GM20431 (cell line): ENCODE measurements at regions not wholly inside any gene's neighbourhood (a gene's known extent, or its start where the extent isn't known, plus 50 kb on each side); places are given as distances from the start of the nearest gene placed in this dataset.
"Not testable (repeated sequence)": the region's sequence is repeated elsewhere in the genome, so short reads cannot be mapped to it uniquely, and the experiment has no call there.

Experiments
- in situ Hi-C: fragments of 300-500 bp; cut with MseI, MboI; formaldehyde crosslinking; loops from one replicate; pipeline ENCODE4 v1.15.0; 2020; ENCODE audit warnings: low sequenced_read_pairs; ENCODE audit not compliant: unreplicated experiment

DNA sequence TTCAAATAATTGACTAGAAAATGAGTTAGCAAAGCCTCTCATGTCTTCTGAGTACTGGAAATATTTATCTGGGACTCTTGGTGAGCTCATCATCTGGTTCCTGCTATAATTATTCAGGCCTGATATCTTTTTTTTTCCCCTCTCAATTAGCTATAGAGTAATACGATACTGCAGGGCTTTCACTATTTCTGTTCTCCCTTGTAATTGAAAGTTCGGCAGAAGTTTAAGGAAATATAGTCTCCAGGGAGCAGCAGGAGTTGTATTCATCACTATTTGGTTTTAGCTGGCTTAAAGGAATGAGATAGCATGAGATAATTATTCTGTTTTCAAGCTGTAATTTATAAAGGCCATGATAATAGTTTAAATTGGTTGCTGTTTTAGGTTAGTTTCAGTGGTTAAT is 378.6 kb upstream of the EPHA5 start:
- in situ Hi-C loops, result no loop called here

DNA sequence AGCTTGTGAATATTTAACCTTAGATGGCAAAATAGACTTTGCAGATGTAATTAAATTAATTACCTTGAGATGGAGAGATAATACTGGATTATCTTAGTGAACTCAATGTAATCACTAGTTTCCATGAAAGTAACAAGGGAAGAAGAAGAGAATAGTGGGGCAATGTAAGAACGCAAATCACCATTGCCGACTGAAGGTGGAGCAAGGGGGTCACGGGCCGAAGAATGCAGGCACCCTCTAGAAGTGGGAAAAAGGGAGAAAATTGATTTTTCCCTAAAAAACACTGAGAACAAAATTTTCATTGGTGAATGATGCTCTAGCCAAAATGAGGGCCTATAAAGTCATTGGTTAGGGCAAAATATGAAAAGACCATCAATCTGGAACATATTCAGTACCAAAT is 375.6 kb upstream of the EPHA5 start:
- in situ Hi-C loops, result no loop called here

DNA sequence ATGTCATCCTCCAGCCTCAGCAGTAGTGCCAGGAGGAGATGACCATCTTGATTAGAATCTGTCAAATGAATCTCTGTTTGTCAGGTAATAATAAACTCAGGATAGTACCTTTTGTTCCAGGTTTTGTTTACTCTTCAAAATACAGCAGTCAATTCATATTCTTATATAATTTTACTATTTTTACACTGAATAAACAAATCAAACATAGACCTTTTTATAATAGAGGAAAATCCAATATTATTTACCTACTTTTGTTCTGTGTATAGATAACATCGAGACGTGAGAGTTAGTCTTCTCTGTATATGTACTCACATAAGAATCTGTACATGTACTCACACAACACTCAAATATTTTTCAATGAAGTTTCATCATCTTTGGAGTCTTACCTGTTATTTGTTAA is 365.4 kb upstream of the EPHA5 start:
- in situ Hi-C loops, result no loop called here

DNA sequence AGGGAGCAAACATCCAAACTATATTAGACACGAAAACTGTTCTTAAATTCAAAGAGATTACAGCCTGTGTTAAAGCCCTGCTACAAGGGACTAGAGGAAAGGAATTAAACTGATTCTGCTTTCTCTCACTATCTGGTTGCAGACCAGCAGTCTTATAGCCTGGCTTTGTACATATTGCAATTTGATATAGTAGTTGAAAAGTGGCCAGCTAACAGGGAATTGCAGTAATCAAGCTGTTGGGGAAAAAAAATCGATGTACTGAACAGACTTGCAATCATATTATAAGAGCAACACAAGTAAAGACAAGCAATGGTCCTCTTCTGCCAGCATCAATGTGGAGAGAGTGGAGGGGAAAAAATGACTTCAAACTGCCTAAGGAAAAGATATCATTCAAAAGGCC is 364.4 kb upstream of the EPHA5 start:
- in situ Hi-C loops, result no loop called here

DNA sequence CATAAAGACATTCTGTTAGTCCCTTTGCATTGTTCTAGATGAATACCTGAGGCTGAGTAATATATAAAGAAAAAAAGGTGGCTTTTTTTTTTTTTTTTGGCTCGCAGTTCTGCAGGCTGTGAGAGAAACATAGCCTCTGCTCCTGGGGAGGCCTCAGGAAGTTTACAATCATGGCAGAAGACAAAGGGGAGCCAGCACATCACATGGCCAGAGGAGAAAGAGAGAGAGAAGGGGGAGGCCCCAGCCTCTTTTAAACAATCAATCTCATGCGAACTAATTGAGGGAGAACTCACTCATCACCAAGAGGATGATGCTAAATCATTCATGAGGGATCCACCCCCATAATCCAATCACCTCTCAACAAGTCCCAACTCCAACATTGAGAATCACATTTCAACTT is 364.0 kb upstream of the EPHA5 start:
- in situ Hi-C loops, result no loop called here

DNA sequence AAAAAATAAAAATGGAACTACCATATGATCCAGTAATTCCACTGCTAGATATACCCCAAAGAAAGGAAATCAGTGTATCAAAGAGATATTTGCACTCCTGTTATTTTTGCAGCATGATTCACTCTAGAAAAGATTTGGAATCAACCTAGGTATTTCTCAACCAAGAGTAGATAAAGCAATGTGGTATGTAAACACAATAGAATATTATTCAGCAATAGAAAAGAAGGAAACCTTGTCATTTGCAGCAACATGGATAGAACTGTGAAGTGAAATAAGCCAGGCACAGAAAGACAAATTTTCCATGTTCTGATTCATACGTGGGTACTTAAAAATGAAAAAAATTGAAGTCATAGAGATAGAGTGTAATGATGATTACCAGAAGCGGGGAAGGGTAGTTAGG is 362.3 kb upstream of the EPHA5 start:
- in situ Hi-C loops, result no loop called here

DNA sequence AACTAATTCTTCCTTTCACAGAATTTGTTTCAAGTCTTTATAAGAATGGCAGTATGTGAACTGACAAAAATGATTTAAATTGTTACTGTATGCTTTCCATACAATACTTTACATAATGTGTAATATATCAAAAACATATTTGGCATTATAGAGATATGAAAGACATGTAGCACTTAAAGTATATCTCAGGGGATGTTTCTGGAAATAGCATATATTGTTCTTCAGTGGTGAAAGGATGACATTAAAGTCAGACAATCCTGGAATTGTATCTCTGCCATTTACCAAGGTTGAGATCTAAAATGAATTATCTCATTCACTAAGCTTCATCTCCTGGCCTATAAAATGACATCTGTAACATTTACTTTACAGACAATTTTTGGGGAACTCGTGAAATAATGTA is 358.4 kb upstream of the EPHA5 start:
- in situ Hi-C loops, result no loop called here

DNA sequence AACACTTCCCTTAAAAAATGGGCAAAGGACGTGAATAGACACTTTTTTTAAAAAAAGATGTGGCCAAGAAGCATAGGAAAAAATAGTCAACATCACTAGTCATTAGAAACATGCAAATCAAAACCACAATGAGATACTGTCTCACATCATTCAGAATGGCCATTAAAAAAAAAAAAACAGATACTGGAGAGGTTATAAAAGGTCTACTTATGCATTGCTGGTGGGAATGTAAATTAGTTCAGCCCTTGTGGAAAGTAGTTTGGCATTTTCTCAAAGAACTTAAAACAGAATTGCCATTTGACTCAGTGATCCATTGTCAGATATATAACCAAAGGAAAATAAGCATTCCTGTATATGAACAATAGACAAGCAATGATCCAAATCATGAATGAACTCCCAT is 352.8 kb upstream of the EPHA5 start:
- in situ Hi-C loops, result no loop called here

DNA sequence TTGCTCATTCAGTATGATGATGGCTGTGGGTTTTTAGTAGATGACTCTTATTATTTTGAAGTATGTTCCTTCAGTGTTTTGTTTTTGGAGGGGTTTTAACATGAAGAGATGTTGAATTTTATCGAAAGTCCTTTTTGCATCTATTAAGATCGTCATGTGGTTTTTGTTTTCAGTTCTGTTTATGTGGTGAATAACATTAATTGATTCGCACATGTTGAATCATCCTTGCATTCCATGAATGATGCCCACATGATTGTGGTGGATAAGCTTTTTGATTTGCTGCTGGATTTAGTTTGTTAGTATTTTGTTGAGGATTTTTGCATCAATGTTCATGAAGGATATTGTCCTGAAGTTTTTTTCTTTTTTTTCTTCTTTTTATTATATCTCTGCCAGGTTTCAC is 347.4 kb upstream of the EPHA5 start:
- in situ Hi-C loops, result no loop called here

DNA sequence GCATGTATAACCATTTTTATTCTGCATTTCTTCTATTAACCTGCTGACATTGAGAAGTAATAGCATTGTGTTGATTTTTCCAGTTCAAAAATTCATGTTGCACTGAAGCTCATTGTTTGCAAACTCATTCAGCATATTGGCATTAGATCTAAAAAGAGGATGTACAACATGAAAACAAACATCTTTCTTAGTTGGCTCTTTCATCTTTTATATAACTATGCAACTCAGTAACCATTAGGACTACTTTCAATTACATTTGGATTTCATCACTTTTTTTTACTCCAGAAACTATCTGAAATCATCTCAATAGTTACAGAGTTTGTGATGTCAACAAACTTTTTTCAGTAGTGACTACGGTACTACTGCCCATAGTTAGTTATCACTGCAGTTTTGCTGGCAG is 346.0 kb upstream of the EPHA5 start:
- in situ Hi-C loops, result no loop called here

DNA sequence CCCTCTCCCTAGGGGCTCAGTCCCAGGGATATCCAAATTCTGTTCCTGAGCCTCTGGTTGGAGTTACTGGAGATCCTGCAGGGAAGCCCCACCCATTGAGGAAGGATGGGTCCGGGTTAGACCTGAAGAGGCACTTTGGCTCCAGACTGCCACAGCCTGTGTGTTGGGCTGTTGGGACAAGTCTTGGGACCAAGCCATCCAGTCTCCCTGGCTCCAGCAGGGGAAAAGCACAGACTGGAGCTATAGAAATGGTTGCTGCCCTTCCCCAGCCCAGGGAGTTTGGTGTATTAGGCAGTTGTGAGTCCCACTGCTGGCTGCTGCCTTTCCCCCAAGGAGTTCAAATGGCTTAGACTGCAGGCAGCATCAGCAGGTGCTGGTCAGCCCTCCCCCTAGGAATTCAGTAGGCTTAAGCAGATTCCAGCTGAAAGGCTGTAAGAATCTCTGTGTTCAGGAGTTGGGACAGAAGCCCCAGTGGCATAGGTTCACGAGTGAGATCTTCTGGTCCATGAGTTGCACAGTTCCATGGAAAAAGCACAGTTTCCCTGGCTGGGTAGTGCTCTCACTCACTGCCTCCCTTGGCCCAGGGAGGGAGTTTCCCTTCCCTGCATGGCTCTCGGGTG is 344.0 kb upstream of the EPHA5 start:
- in situ Hi-C loops, result no loop called here

DNA sequence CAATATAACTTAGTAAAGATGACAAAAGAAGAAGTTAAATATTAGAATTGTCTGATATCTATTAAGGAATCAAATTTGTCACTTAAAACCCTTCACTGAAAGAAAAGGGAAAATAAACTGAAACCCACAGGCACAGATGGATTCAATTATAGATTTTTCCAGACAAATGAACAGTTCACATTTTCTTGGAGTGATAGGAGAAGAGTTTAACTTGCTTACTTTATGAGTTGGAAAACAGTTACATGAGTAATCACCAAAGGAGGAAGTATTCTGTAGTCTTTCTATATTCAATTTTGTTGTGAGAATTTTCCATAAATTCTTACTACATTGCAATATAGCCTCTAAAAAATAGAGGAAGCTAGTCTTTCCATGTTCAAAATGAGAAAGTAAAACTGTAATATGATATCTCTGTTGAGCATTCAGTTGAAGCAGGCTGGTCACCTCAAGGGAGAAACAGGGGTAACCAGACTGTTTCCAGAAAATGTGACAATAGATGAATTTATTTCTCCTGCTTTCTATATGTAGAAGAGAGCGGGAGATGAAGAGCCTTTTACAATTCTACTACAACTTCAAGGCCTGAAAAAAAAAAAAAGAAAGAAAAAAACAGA is 330.3 kb upstream of the EPHA5 start:
- in situ Hi-C loops, result no loop called here

DNA sequence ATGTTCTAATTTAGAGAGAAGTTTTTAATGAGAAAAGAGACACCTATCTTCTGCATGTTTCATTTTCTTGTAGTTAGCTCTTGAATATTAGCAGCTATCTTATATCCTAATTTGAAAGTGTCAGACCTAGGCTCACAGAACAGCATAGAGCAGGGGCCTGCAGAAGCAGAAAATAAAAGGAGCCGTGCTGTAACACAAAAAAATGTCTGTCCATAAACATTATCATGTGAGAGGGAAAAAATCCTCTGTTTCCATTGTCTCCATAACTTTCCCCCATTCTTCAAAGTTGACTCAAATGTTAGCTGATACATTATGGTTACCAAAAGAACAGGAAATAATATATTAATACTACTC is 329.2 kb upstream of the EPHA5 start:
- in situ Hi-C loops, result no loop called here

DNA sequence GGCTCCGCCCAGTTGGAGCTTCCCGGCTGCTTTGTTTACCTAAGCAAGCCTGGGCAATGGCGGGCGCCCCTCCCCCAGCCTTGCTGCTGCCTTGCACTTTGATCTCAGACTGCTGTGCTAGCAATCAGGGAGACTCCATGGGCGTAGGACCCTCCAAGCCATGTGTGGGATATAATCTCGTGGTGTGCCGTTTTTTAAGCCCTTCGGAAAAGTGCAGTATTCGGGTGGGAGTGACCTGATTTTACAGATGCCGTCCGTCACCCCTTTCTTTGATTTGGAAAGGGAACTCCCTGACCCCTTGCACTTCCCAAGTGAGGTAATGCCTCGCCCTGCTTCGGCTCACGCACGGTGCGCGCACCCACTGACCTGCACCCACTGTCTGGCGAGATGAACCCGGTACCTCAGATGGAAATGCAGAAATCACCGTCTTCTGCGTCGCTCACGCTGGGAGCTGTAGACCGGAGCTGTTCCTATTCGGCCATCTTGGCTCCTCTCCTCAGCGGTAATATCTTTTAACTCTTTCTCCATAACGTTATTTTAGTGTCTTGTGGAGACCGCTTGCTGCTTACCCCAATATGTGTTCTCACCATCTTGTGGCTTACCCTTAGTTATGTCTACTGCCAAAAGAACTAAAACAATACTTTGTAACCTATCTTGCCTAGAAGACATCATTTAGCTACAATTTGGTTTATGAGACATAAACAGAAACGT is 328.7 kb upstream of the EPHA5 start:
- in situ Hi-C loops, result not testable (repeated sequence)

DNA sequence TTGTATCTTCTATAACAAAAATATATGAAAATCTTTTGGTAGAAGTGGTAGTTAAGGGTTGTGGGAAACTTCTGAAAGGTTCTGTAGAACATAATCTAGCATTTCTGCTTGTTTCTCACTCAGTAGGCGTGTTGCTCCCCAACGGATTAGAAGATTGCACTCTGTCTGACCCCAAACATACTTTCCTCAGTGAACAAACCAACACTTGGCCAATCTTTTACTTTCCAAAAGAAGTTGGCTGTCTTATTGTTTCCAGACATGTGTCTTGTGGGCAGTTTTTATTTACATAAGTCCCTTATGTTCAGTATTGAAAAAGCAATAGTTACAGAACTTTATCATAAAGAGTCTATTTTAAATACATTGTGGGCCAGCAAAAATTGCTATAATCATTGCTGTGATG is 312.8 kb upstream of the EPHA5 start:
- in situ Hi-C loops, result no loop called here

DNA sequence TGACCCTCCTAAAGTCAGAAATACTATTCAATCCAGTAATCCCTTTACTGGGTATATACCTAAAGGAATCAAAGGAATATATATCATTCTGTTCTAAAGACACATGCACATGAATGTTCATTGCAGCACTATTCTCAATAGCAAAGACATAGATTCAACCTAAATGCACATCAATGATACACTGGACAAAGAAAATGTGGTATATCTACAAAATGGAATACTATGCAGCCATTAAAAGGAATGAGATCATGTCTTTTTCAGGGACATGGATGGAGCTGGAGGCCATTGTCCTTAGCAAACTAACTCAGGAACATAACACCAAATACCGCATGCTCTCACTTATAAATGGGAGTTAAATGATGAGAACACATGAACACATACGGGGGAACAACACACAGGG is 306.0 kb upstream of the EPHA5 start:
- in situ Hi-C loops, result no loop called here

DNA sequence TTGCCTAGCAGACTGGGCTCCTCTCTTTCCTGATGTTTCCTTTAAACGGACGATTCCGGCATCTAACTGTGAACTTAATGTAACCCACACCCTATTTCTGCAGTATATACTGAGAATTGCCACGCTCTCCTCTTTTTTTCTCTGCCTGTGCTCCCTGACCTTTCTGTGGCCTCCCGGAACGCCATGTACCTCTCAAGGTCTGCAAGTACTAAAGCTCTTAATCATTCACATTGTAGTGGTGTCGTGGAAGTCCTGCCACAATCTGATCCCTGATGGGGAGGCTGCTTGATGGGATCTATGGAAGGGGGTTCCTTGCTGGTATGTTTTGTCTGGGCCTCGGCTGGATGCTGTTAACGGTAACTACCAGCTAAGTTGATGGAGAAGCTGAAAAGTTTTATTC is 302.9 kb upstream of the EPHA5 start:
- in situ Hi-C loops, result no loop called here

DNA sequence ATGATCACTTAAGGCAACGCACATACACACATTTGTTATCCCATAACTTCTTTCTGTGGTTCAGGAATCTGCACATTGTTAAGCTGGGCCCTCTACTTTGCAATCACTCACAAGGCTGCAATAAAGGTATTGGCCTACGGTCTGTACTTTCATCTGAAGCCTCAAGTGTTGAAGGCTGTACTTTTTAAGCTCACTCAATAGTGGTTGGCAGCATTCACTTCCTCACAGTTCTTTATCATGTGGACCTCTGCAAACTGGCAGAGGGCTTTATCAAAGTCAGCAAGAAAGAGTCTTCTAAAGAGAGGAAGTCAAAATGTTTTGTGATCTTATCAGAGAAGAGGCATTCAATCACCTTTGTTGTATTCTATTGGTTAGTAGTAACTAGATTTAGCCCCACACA is 301.4 kb upstream of the EPHA5 start:
- in situ Hi-C loops, result no loop called here

DNA sequence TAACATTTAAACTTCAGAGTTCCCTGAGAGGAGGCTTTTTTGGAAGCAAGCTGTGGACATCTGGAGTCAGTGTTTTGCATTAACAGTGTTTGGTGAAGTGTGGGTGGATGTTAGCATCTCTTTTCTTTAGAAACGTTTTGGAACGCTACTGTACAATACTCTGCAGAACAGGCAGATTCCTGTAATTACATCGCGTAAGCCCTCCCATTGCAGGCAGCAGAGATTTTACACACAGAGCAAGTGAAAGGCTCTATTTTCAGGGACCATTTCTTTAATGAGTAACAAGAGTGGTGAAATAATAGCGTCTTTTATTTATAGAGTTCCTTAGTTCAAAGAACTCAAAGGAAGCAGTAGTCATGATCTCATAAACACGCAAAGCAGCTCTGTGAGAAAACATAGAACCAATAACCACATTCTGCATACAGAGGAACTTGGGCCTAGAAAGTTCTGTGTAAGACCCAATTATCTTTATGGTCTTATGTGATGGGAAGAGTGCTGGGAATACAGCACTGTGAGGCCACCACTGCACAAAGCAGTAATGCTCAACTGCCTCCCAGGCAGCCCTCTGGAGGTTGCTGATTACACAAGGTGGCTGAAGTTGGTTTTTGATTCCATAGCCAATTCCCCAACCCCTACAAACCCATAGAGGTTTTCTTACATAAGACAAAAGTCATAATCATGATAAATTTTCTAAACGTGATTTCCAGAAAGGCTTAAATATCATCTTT is 298.7 kb upstream of the EPHA5 start:
- in situ Hi-C loops, result no loop called here

DNA sequence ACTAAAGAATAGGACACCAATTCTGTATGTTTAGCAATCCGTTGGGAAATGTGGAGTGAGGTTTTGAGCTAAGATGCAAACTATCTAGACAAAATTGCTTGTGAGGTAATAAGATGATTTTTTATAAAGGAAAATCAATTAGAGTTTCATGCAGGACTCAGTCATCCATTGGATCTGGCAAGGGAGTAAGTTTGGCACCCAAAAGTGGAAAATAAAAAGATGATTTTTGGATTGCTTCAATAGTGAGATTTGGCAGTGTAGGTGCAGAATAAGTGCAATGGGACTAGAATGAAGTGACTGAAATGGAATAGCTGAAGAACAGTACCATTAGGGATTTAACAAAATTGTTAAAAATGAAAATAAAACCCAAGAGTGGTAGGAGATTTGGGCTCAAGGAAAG is 290.5 kb upstream of the EPHA5 start:
- in situ Hi-C loops, result no loop called here

DNA sequence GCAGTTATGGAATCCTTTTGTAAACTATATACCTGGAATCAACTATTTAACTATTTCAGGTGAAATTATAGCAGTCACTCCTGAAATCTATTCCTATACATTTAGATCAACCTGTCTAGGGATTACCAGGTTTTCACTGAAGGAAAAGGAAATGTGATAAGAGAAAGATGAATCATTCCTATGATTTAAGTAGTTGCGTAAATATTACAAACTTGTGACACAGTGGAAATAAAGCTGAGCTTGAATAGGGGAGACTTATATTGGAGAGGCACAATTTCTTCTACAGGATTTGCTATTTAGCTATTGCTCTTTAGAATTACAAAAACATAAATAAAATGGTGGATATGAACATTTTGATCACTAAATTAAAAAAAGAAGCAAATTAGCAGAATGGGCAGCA is 284.1 kb upstream of the EPHA5 start:
- in situ Hi-C loops, result no loop called here
